Jurkat, Clone E6-1 (cell line): ENCODE measurements at regions not wholly inside any gene's neighbourhood (a gene's known extent, or its start where the extent isn't known, plus 50 kb on each side); places are given as distances from the start of the nearest gene placed in this dataset.

ENCODE experiments used
- DNase-seq: peaks from one replicate; pipeline ENCODE4 v3.0.0-alpha.2; 2011; ENCODE audit warnings: low read depth, low spot score
- H3K4me3 ChIP-seq: 2 replicates; pipeline ENCODE4 v1.5.1; 2011; ENCODE audit warnings: mild to moderate bottlenecking, low read length, control low read depth, moderate library complexity

DNA sequence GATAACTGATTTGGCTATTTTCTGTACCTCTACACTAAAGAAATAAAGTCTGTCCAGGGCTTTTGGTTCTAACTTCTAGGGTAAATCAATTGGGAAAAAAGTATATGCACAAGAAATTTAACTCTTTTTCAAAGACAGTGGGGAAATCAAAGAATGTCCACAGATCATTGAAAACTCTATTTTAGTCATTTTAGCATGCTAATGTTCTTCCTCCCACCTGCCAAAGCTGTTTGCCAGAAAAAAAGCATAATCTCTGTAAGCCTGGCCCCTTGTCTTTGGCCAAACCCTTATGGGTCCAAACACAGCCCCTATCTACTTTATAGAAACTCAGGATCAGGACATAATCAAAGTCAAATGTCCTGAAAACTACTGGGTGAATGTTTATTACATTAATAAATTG lies 302.2 kb upstream of the ESRRG start:
- DNase-seq, result no peak
- H3K4me3 ChIP-seq, result no peak overlapping the region

- DNase-seq, result no peak
- H3K4me3 ChIP-seq, result no peak overlapping the region
These were observed 301.7 kb upstream of the ESRRG start for GRCh38 chr1:217024911-217025310.

- H3K4me3 ChIP-seq, result no peak overlapping the region
- no peak for DNase-seq
These were observed 298.7 kb upstream of the ESRRG start for GRCh38 chr1:217021956-217022355.

- no peak overlapping the region for H3K4me3 ChIP-seq
- DNase-seq, result no peak
These were observed 298.2 kb upstream of the ESRRG start for GRCh38 chr1:217021400-217021799.

GRCh38 chr1:217019475-217019874 lies 296.2 kb upstream of the ESRRG start:
- no peak for DNase-seq

GRCh38 chr1:217018648-217019047 lies 295.4 kb upstream of the ESRRG start:
- DNase-seq, result no peak
- H3K4me3 ChIP-seq, result no peak overlapping the region

More at GRCh38 chr1:217019475-217019874, 296.2 kb upstream of the ESRRG start:
- H3K4me3 ChIP-seq, result no peak overlapping the region

DNA sequence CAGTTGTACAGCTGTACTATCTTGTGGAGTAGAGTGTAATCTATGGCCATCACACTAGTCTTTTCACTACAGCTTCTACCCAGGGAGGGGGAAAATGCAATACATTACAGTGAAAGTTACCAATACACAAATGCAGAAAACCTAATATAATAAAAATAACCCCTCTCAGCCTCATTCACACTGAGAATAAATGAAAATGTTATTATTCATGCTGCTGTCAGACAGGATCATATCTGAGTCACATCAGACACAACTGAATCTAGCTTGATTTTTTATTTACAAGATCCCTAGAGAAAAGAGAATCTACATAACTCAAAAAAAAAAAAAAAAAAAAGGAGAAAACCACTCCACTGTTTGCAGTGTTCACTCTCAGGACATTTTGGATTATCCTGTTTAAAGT lies 293.9 kb upstream of the ESRRG start:
- H3K4me3 ChIP-seq, result no peak overlapping the region
- no peak for DNase-seq

DNA sequence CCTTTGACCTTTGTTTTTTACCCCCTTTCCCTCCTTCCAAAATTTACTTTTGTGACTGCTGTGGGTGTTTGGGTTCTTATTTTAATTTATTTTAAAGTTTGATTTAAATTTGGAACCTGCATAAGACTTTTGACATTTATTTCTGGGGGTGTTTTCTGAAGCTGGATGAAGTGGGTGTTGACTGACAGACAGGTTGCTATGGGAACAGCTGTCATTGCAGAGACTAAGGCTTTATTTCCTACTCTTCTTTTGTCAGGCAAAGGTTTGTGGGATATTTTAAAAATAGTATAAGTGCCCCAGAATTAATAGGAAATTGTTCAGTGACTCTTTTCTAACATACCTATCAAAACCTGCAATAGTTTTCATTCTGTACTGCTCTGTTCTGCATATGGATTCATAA lies 290.8 kb upstream of the ESRRG start:
- no peak overlapping the region for H3K4me3 ChIP-seq
- DNase-seq, result no peak

- H3K4me3 ChIP-seq, result no peak overlapping the region
- no peak for DNase-seq
These were observed 289.4 kb upstream of the ESRRG start for GRCh38 chr1:217012659-217013058.

DNA sequence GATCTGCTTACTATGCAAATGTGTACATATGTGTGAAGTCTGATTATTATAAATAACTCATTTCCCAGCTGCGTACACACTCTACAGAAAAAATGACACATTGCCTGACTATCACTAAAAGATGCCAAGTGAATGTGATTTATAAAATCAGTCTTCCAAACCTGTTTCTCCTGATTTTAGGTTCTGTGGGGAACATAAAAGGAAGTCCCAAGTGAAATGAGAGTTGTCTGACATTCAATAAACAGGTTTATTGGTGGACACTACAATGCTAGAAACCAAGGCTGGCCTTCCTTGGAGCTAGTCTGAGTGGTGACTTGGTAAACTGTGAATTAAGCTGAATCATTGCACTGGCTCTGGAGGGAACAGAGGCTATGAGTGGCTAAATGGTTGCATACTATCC lies 287.9 kb upstream of the ESRRG start:
- H3K4me3 ChIP-seq, result no peak overlapping the region
- no peak for DNase-seq

DNA sequence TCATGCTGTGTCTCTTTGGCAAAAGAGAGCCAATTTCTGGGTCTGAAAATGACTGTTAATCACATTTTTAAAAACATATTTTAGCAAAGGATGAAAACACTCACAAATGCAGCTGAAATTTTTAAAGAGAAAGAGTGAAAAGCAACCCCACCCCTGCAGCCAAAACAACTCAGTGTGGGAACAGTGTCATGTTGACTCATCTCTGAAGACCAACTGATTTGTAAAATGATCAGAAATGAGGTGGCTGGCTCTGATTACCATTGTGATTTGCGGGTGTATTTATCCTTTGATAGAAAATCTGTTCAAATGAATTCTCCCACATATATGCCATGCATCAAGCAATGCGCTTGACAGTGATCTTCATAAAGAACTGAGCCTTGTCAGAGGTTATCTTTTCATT lies 287.0 kb upstream of the ESRRG start:
- DNase-seq, result no peak

GRCh38 chr1:217009376-217009775 lies 286.1 kb upstream of the ESRRG start:
- H3K4me3 ChIP-seq, result no peak overlapping the region
- DNase-seq, result no peak

More for the DNA sequence above, 287.0 kb upstream of the ESRRG start:
- H3K4me3 ChIP-seq, result no peak overlapping the region

- H3K4me3 ChIP-seq, result no peak overlapping the region
- no peak for DNase-seq
These were observed 281.7 kb upstream of the ESRRG start for GRCh38 chr1:217004776-217005436.

GRCh38 chr1:217003355-217003754 lies 280.1 kb upstream of the ESRRG start:
- no peak for DNase-seq
- no peak overlapping the region for H3K4me3 ChIP-seq

GRCh38 chr1:216997831-216998230 lies 274.6 kb upstream of the ESRRG start:
- DNase-seq, result no peak
- no peak overlapping the region for H3K4me3 ChIP-seq

- DNase-seq, result no peak
- no peak overlapping the region for H3K4me3 ChIP-seq
These were observed 273.8 kb upstream of the ESRRG start for GRCh38 chr1:216997069-216997468.

GRCh38 chr1:216984536-216984935 lies 261.3 kb upstream of the ESRRG start:
- no peak for DNase-seq
- H3K4me3 ChIP-seq, result no peak overlapping the region

DNA sequence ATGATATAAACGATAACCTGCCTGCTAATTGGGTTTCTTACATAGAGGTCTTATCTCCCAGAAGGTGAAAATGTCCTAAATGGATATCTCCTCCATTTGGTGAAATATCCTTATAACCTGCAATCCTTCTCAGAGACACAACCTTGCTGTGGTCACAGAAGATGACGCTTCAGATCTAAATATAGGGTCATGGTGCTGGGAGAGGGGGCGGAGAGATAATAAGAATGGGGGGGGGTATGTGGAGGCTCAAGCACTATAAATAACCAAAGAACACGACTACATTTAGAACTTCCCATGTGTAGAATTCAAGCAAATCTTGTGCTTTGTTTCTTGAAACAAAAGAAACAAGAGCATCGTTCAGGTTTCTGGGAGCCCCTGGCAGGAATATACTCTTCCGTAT lies 260.6 kb upstream of the ESRRG start:
- no peak overlapping the region for H3K4me3 ChIP-seq
- no peak for DNase-seq

GRCh38 chr1:216961516-216961915 lies 238.3 kb upstream of the ESRRG start:
- H3K4me3 ChIP-seq, result no peak overlapping the region
- no peak for DNase-seq

- no peak for DNase-seq
- no peak overlapping the region for H3K4me3 ChIP-seq
These were observed 237.5 kb upstream of the ESRRG start for GRCh38 chr1:216960716-216961115.

GRCh38 chr1:216958569-216958968 lies 235.3 kb upstream of the ESRRG start:
- DNase-seq, result no peak
- no peak overlapping the region for H3K4me3 ChIP-seq

GRCh38 chr1:216953495-216953894 lies 230.3 kb upstream of the ESRRG start:
- DNase-seq, result no peak
- no peak overlapping the region for H3K4me3 ChIP-seq
